ENCODE measurements at regions not wholly inside any gene's neighbourhood (a gene's known extent, or its start where the extent isn't known, plus 50 kb on each side); places are given as distances from the start of the nearest gene placed in this dataset.

DNA sequence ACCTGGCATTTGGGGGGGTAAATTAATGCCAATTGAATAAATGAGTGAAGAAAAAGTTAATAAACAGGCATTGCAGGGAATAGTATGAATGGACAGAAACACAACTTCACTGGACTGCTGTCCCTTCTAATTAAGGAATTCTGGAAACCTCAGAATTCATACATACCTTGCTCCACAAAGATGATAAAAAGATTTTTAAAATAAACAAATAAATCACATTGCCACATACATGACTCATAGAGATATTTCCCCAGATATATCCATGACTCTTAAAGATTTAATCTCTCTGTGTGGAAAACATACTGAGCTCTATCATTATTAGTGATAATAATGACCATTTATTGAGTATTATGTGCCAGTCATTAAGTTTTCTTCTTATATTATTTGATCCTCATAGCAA lies 469.0 kb upstream of the MEF2C start:
- no peak overlapping the region for H3K4me3 ChIP-seq (ENCODE audit: low read depth, low read length)
- TF ChIP-seq, protein P1, sequence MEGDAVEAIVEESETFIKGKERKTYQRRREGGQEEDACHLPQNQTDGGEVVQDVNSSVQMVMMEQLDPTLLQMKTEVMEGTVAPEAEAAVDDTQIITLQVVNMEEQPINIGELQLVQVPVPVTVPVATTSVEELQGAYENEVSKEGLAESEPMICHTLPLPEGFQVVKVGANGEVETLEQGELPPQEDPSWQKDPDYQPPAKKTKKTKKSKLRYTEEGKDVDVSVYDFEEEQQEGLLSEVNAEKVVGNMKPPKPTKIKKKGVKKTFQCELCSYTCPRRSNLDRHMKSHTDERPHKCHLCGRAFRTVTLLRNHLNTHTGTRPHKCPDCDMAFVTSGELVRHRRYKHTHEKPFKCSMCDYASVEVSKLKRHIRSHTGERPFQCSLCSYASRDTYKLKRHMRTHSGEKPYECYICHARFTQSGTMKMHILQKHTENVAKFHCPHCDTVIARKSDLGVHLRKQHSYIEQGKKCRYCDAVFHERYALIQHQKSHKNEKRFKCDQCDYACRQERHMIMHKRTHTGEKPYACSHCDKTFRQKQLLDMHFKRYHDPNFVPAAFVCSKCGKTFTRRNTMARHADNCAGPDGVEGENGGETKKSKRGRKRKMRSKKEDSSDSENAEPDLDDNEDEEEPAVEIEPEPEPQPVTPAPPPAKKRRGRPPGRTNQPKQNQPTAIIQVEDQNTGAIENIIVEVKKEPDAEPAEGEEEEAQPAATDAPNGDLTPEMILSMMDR (IDR thresholded peaks at IDR 0.05; ENCODE audit: insufficient read depth, low read depth, low read length, missing control alignments) = no peak
- no peak for DNase-seq (ENCODE audit: low read depth)

DNA sequence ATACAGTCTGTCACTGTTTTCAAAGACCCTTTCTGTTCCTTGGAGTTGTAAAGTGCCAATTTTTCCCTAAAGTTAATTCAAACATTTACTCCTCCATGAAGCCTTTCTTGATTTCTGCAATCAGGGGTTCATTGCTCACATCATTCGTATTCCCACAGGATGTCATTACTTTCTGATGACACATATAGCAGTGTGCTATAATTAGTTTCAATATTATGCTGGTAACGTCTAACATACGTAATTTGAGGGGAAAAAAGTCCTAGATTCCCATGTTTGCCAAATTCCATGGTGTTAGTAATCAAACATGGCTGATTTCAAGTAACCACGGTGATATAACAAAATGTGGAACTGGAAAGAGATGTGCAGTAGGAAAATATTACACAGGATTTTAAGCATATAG lies 468.2 kb upstream of the MEF2C start:
- DNase-seq (ENCODE audit: low read depth) = no peak
- TF ChIP-seq, protein P1 (IDR thresholded peaks at IDR 0.05; ENCODE audit: insufficient read depth, low read depth, low read length, missing control alignments) = no peak

GRCh38 chr5:89350684-89351083 lies 467.7 kb upstream of the MEF2C start:
- DNase-seq (ENCODE audit: low read depth) = peak; percentile 18

More for the DNA sequence above, 468.2 kb upstream of the MEF2C start:
- no peak overlapping the region for H3K4me3 ChIP-seq (ENCODE audit: low read depth, low read length)

GRCh38 chr5:89349246-89349980 lies 466.4 kb upstream of the MEF2C start:
- no peak for DNase-seq (ENCODE audit: low read depth)
- no peak overlapping the region for H3K4me3 ChIP-seq (ENCODE audit: low read depth, low read length)
- TF ChIP-seq, protein P1 (IDR thresholded peaks at IDR 0.05; ENCODE audit: insufficient read depth, low read depth, low read length, missing control alignments) = no peak

More at GRCh38 chr5:89350684-89351083, 467.7 kb upstream of the MEF2C start:
- no peak overlapping the region for H3K4me3 ChIP-seq (ENCODE audit: low read depth, low read length)
- TF ChIP-seq, protein P1 (IDR thresholded peaks at IDR 0.05; ENCODE audit: insufficient read depth, low read depth, low read length, missing control alignments) = no peak

DNA sequence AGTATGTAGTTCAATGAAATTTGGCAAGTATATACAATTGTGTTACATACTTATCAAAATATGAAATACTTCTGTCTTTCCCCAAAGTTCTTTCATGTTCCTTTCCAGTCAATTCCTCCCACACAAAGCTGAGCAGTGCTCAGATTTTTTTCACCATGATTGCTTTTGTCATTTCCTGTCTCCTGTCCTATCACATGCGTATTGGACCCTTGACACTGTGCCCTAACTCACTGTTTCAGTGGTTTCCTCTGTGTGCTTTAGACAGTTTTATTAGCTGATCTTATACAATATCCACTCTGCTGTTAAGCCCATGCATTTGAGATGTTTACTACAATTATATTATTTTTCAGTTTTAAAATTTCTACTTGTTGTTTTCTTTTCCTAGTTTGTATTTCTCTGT lies 463.6 kb upstream of the MEF2C start:
- TF ChIP-seq, protein P1 (IDR thresholded peaks at IDR 0.05; ENCODE audit: insufficient read depth, low read depth, low read length, missing control alignments) = no peak
- no peak overlapping the region for H3K4me3 ChIP-seq (ENCODE audit: low read depth, low read length)
- no peak for DNase-seq (ENCODE audit: low read depth)

DNA sequence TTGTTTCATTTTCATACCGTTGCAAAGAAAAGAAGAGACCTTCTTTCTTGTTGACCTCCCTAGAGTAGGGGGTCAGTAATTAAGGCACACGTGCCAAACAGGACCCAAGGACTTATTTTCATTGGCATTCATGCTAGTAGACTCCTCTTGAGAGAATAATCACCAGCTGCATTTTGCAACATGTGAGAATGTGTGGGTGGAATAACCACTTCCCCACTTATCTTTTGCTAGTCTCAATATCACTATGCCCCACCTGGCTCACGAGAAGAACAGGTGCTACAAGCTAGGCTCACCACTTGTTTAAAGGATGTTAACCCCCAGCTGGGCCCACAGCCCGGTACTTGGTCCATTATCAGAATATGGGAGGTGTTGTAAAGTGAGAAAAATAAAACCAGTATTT lies 460.7 kb upstream of the MEF2C start:
- DNase-seq (ENCODE audit: low read depth) = peak; percentile 97
- H3K4me3 ChIP-seq (ENCODE audit: low read depth, low read length) = no peak overlapping the region
- TF ChIP-seq, protein P1 (IDR thresholded peaks at IDR 0.05; ENCODE audit: insufficient read depth, low read depth, low read length, missing control alignments) = no peak

Data from GM12865 (cell line).